ENCODE measurements at regions not wholly inside any gene's neighbourhood (a gene's known extent, or its start where the extent isn't known, plus 50 kb on each side); places are given as distances from the start of the nearest gene placed in this dataset.

DNA sequence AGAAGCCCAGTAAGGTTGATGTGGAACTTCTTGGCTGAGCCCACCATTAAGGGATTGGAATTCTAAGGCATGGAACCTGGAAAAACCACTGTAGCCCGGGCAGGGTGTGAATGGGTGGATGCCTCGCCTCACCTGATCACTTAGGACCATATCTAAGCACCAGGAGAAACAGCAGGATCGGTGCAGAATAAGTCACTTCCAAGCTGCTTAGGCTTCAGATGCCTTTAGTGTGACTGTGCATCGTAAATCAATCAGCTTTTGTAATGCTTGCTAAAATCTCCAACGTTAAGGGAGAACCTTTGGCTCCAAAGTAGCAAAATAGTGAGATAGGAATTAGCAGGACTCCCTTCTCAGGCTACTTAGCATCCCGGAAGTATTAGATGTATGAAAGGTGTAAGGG, 103.9 kb upstream of the MEGF10 start:
- no peak for TF ChIP-seq POLR2A (IDR thresholded peaks at IDR 0.05)
- TF ChIP-seq, protein P1, sequence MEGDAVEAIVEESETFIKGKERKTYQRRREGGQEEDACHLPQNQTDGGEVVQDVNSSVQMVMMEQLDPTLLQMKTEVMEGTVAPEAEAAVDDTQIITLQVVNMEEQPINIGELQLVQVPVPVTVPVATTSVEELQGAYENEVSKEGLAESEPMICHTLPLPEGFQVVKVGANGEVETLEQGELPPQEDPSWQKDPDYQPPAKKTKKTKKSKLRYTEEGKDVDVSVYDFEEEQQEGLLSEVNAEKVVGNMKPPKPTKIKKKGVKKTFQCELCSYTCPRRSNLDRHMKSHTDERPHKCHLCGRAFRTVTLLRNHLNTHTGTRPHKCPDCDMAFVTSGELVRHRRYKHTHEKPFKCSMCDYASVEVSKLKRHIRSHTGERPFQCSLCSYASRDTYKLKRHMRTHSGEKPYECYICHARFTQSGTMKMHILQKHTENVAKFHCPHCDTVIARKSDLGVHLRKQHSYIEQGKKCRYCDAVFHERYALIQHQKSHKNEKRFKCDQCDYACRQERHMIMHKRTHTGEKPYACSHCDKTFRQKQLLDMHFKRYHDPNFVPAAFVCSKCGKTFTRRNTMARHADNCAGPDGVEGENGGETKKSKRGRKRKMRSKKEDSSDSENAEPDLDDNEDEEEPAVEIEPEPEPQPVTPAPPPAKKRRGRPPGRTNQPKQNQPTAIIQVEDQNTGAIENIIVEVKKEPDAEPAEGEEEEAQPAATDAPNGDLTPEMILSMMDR (IDR thresholded peaks at IDR 0.05): no peak
